GM23338 (cell line): ENCODE measurements at regions not wholly inside any gene's neighbourhood (a gene's known extent, or its start where the extent isn't known, plus 50 kb on each side); places are given as distances from the start of the nearest gene placed in this dataset.

ENCODE experiments used
- ATAC-seq: fragments of 200-7000 bp; cut with Tn5 transposase; 3 replicates; pipeline ENCODE4 v1.9.1; 2020
- DNase-seq: peaks from one replicate; pipeline ENCODE4 v3.0.0-alpha.2; 2015; ENCODE audit warnings: low spot score
- H2AFZ ChIP-seq: fragments of 200-600 bp; sonication (generic); 2 replicates; pipeline ENCODE4 v1.8.0; 2016; ENCODE audit warnings: antibody characterized with exemption, mild to moderate bottlenecking, moderate library complexity
- H3F3A ChIP-seq: fragments of 200-600 bp; sonication (generic); replicated peaks from 2 replicates; pipeline ENCODE4 v1.8.0; 2017; ENCODE audit warnings: antibody characterized with exemption, mixed run types, low read depth
- H3K27ac ChIP-seq: fragments of 200-600 bp; sonication (generic); 2 replicates; pipeline ENCODE4 v1.6.1; 2016; ENCODE audit warnings: low read depth
- H3K27me3 ChIP-seq: fragments of 200-600 bp; sonication (generic); 2 replicates; pipeline ENCODE4 v1.8.0; 2016; ENCODE audit warnings: mild to moderate bottlenecking, mixed run types, moderate library complexity; ENCODE audit not compliant: insufficient read depth
- H3K36me3 ChIP-seq: fragments of 200-600 bp; sonication (generic); 2 replicates; pipeline ENCODE4 v1.8.0; 2016; ENCODE audit warnings: mild to moderate bottlenecking; ENCODE audit not compliant: insufficient read depth
- H3K4me1 ChIP-seq: fragments of 200-600 bp; sonication (generic); 2 replicates; pipeline ENCODE4 v1.8.0; 2016; ENCODE audit warnings: mild to moderate bottlenecking, moderate library complexity; ENCODE audit not compliant: insufficient read depth
- H3K4me2 ChIP-seq: fragments of 200-600 bp; sonication (generic); 2 replicates; pipeline ENCODE4 v1.7.1; 2017; ENCODE audit warnings: mixed run types
- H3K4me3 ChIP-seq: fragments of 200-600 bp; sonication (generic); 2 replicates; pipeline ENCODE4 v1.6.1; 2016; ENCODE audit warnings: mixed run types
- H3K79me2 ChIP-seq: fragments of 200-600 bp; sonication (generic); replicated peaks from 2 replicates; pipeline ENCODE4 v1.8.0; 2017; ENCODE audit warnings: mild to moderate bottlenecking; ENCODE audit not compliant: insufficient read depth
- H3K9me2 ChIP-seq: fragments of 200-600 bp; sonication (generic); 2 replicates; pipeline ENCODE4 v1.8.0; 2017; ENCODE audit not compliant: insufficient read depth
- H4K20me1 ChIP-seq: fragments of 200-600 bp; sonication (generic); replicated peaks from 2 replicates; pipeline ENCODE4 v1.8.0; 2017; ENCODE audit warnings: mild to moderate bottlenecking; ENCODE audit not compliant: insufficient read depth
- H3K27ac Mint-ChIP-seq: 2 replicates; pipeline ENCODE4 v1.8.0; 2020; ENCODE audit warnings: inconsistent platforms, mild to moderate bottlenecking, moderate library complexity, mixed read lengths
- H3K27me3 Mint-ChIP-seq: 3 replicates; pipeline ENCODE4 v1.8.0; 2022; ENCODE audit warnings: low read depth, mild to moderate bottlenecking, moderate library complexity, mixed read lengths, inconsistent platforms; ENCODE audit not compliant: insufficient read depth, poor library complexity
- H3K36me3 Mint-ChIP-seq: 3 replicates; pipeline ENCODE4 v1.8.0; 2021; ENCODE audit warnings: low read depth, mild to moderate bottlenecking, inconsistent platforms, moderate library complexity, mixed read lengths
- H3K4me1 Mint-ChIP-seq: 3 replicates; pipeline ENCODE4 v1.8.0; 2020; ENCODE audit warnings: mild to moderate bottlenecking, inconsistent platforms, mixed read lengths
- H3K4me3 Mint-ChIP-seq: 3 replicates; pipeline ENCODE4 v1.8.0; 2021; ENCODE audit warnings: moderate library complexity, mild to moderate bottlenecking, inconsistent platforms, mixed read lengths
- H3K9me3 Mint-ChIP-seq: 3 replicates; pipeline ENCODE4 v1.8.0; 2020; ENCODE audit warnings: moderate library complexity, mild to moderate bottlenecking, inconsistent platforms, mixed read lengths
- CREB1 ChIP-seq: fragments of 250-450 bp; sonication (Bioruptor Pico); IDR thresholded peaks from 2 replicates; pipeline ENCODE4 v1.5.0; 2020; ENCODE audit warnings: low read depth, mild to moderate bottlenecking, moderate library complexity
- EZH2 ChIP-seq: fragments of 200-600 bp; sonication (generic); IDR thresholded peaks from one replicate; pipeline ENCODE4 v1.8.0; 2017; ENCODE audit warnings: antibody characterized with exemption, mild to moderate bottlenecking, low read depth; ENCODE audit not compliant: unreplicated experiment
- EZH2phosphoT487 ChIP-seq: fragments of 200-600 bp; sonication (generic); IDR thresholded peaks from one replicate; pipeline ENCODE4 v1.8.1; 2018; ENCODE audit warnings: antibody characterized with exemption; ENCODE audit not compliant: unreplicated experiment
- JUNB ChIP-seq: IDR thresholded peaks from one replicate; pipeline ENCODE4 v1.6.1; 2016; ENCODE audit warnings: antibody characterized with exemption; ENCODE audit not compliant: unreplicated experiment
- POLR2AphosphoS5 ChIP-seq: IDR thresholded peaks from 2 replicates; pipeline ENCODE4 v1.6.1; 2016; ENCODE audit warnings: antibody characterized with exemption, low read depth
- STAT1 ChIP-seq: IDR thresholded peaks from one replicate; pipeline ENCODE4 v1.6.1; 2016; ENCODE audit warnings: antibody characterized with exemption; ENCODE audit not compliant: unreplicated experiment
- ZNF114 ChIP-seq: fragments of 250-450 bp; sonication (Bioruptor Pico); IDR thresholded peaks from 2 replicates; pipeline ENCODE4 v1.5.0; 2020; ENCODE audit warnings: mild to moderate bottlenecking, moderate library complexity
- ZNF331 ChIP-seq: fragments of 250-450 bp; sonication (Bioruptor Pico); IDR thresholded peaks from 2 replicates; pipeline ENCODE4 v1.5.0; 2020; ENCODE audit warnings: low read depth, mild to moderate bottlenecking, moderate library complexity
- TF ChIP-seq, protein P1 (sequence below): IDR thresholded peaks from one replicate; pipeline ENCODE4 v1.6.1; 2018; ENCODE audit warnings: antibody characterized with exemption; ENCODE audit not compliant: unreplicated experiment
- TF ChIP-seq, protein P2 (sequence below): IDR thresholded peaks from 2 replicates; pipeline ENCODE4 v1.6.1; 2016; ENCODE audit warnings: antibody characterized with exemption
- TF ChIP-seq, protein P3 (sequence below), 2 experiments: fragments of 200-600 bp in 1 of 2; sonication (generic) in 1 of 2; conservative IDR thresholded peaks; 2 replicates each; pipeline versions ENCODE4 v1.5.1 to v1.6.1; 2016 to 2017; ENCODE audit warnings: antibody characterized with exemption in 2 of 2, low read depth in 2 of 2, mild to moderate bottlenecking in 2 of 2, moderate library complexity in 1 of 2

DNA sequence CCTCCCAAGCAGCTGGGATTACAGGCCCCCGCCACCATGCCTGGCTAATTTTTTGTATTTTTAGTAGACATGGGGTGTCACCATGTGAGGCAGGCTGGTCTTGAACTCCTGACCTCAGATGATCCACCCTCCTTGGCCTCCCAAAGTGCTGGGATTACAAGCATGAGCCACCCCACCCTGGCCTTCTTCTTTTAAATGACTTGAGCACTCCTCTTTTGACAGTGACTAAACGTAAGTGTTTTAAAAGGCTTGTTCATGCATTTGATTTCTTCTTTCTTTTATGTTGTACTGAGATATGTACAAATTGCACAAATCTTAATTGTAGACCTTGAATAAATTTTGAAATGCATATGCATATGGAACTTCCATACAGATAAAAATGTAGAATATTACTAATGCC, 337.9 kb downstream of the CETN3 start:
- H4K20me1 ChIP-seq = no peaks in the 10 kb centered on the region
- 0 out of 2 replicates have a peak, but pooled peaks cover 8% of the 10 kb centered on the region for H3K9me2 ChIP-seq
- Mint-ChIP-seq H3K9me3 (peaks cover 10% of the 10 kb centered on the region), H3K27me3 (no peaks in the 10 kb centered on the region), H3K27ac (no peak overlapping the region), H3K4me3 (no peak overlapping the region), H3K4me1 (peaks cover 5% of the 10 kb centered on the region; the same call in 2 of the 3 replicates), H3K36me3 (peaks cover 6% of the 10 kb centered on the region; the same call in 2 of the 3 replicates)
- H3F3A ChIP-seq = no peaks in the 10 kb centered on the region
- no peaks in the 10 kb centered on the region for H3K36me3 ChIP-seq
- no peak for TF ChIP-seq EZH2
- TF ChIP-seq, protein P1, sequence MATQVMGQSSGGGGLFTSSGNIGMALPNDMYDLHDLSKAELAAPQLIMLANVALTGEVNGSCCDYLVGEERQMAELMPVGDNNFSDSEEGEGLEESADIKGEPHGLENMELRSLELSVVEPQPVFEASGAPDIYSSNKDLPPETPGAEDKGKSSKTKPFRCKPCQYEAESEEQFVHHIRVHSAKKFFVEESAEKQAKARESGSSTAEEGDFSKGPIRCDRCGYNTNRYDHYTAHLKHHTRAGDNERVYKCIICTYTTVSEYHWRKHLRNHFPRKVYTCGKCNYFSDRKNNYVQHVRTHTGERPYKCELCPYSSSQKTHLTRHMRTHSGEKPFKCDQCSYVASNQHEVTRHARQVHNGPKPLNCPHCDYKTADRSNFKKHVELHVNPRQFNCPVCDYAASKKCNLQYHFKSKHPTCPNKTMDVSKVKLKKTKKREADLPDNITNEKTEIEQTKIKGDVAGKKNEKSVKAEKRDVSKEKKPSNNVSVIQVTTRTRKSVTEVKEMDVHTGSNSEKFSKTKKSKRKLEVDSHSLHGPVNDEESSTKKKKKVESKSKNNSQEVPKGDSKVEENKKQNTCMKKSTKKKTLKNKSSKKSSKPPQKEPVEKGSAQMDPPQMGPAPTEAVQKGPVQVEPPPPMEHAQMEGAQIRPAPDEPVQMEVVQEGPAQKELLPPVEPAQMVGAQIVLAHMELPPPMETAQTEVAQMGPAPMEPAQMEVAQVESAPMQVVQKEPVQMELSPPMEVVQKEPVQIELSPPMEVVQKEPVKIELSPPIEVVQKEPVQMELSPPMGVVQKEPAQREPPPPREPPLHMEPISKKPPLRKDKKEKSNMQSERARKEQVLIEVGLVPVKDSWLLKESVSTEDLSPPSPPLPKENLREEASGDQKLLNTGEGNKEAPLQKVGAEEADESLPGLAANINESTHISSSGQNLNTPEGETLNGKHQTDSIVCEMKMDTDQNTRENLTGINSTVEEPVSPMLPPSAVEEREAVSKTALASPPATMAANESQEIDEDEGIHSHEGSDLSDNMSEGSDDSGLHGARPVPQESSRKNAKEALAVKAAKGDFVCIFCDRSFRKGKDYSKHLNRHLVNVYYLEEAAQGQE = no peak
- no peak for TF ChIP-seq EZH2phosphoT487
- TF ChIP-seq ZNF114 (CRISPR knock-in tag) = no peak
- TF ChIP-seq, protein P2, sequence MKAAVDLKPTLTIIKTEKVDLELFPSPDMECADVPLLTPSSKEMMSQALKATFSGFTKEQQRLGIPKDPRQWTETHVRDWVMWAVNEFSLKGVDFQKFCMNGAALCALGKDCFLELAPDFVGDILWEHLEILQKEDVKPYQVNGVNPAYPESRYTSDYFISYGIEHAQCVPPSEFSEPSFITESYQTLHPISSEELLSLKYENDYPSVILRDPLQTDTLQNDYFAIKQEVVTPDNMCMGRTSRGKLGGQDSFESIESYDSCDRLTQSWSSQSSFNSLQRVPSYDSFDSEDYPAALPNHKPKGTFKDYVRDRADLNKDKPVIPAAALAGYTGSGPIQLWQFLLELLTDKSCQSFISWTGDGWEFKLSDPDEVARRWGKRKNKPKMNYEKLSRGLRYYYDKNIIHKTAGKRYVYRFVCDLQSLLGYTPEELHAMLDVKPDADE = no peak
- no peak for TF ChIP-seq JUNB
- H2AFZ ChIP-seq = no peak overlapping the region
- no peak overlapping the region for H3K4me2 ChIP-seq
- ATAC-seq (no peak), DNase-seq (no peak)
- H3K27me3 ChIP-seq = no peaks in the 10 kb centered on the region
- no peaks in the 10 kb centered on the region for H3K4me1 ChIP-seq
- no peaks in the 10 kb centered on the region for H3K79me2 ChIP-seq
- H3K4me3 ChIP-seq = no peak overlapping the region
- H3K27ac ChIP-seq = no peak overlapping the region

DNA sequence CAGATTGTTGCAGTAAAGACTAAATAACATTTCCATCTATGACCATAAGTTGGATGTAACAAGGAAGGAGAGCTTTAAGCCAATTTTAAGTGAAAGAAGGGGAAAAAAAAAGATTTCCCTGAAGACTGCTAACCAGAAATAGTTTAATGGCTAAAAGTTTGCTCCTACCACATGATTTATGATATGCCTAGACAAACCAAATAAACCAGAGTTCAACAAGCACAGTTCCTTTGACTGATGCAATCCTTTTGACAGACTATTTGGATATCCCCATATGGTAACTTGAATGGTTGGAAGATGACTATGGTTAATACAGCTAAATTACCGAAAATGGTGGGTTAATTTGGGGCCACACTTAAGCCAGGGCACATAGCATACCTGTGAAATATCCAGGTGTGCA, 338.5 kb downstream of the CETN3 start:
- Mint-ChIP-seq H3K27ac (no peak overlapping the region), H3K9me3 (peaks cover 14% of the 10 kb centered on the region), H3K36me3 (peaks cover 8% of the 10 kb centered on the region; the same call in 2 of the 3 replicates), H3K4me3 (no peak overlapping the region), H3K27me3 (no peaks in the 10 kb centered on the region), H3K4me1 (peaks cover 5% of the 10 kb centered on the region; the same call in 2 of the 3 replicates)
- DNase-seq = no peak
- Histone ChIP-seq H3K4me1 (no peaks in the 10 kb centered on the region), H3K9me2 (0 out of 2 replicates have a peak, but pooled peaks cover 8% of the 10 kb centered on the region), H3K4me2 (no peak overlapping the region), H3K4me3 (no peak overlapping the region), H3K36me3 (no peaks in the 10 kb centered on the region), H3K27me3 (no peaks in the 10 kb centered on the region), H3F3A (no peaks in the 10 kb centered on the region), H2AFZ (no peak overlapping the region), H3K27ac (no peak overlapping the region), H4K20me1 (no peaks in the 10 kb centered on the region), H3K79me2 (no peaks in the 10 kb centered on the region)
- no peak for ATAC-seq
- TF ChIP-seq, protein P1 = no peak
- TF ChIP-seq EZH2 = no peak
- TF ChIP-seq ZNF114 (CRISPR knock-in tag) = no peak
- no peak for TF ChIP-seq ZNF331
- TF ChIP-seq, protein P2 = no peak
- no peak for TF ChIP-seq CREB1 (CRISPR knock-in tag)
- TF ChIP-seq, protein P3, sequence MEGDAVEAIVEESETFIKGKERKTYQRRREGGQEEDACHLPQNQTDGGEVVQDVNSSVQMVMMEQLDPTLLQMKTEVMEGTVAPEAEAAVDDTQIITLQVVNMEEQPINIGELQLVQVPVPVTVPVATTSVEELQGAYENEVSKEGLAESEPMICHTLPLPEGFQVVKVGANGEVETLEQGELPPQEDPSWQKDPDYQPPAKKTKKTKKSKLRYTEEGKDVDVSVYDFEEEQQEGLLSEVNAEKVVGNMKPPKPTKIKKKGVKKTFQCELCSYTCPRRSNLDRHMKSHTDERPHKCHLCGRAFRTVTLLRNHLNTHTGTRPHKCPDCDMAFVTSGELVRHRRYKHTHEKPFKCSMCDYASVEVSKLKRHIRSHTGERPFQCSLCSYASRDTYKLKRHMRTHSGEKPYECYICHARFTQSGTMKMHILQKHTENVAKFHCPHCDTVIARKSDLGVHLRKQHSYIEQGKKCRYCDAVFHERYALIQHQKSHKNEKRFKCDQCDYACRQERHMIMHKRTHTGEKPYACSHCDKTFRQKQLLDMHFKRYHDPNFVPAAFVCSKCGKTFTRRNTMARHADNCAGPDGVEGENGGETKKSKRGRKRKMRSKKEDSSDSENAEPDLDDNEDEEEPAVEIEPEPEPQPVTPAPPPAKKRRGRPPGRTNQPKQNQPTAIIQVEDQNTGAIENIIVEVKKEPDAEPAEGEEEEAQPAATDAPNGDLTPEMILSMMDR (conservative IDR thresholded peaks at IDR 0.05; ENCODE audit: low read depth in 2 of 2) = no peak
- no peak for TF ChIP-seq POLR2AphosphoS5
- no peak for TF ChIP-seq STAT1
